ENCODE measurements at regions not wholly inside any gene's neighbourhood (a gene's known extent, or its start where the extent isn't known, plus 50 kb on each side); places are given as distances from the start of the nearest gene placed in this dataset.
"Not testable (repeated sequence)": the region's sequence is repeated elsewhere in the genome, so short reads cannot be mapped to it uniquely, and the experiment has no call there.

DNA sequence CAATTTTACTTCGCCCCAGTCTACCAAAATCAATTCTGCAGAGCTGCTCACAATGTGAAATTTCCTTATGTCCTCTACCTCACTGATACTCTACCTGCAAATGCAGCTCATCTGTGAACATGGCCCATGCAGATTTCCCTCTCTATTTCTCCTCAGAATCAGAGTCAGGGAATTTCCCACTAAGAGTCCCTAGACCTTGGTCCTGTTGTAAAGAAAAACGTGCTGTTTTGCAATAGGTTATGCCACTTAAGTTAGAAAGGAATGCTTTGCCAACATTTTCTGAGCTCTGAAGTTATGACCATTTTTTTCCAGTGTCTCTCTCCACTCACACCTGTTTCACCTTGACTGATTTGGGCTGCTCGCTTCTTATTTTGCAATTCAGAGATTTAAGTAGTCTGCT, 524.0 kb downstream of the TTLL7 start:
- DNase-seq (ENCODE audit: low spot score); POLR2A ChIA-PET (ENCODE audit: low non-redundant PET); H3K27ac ChIP-seq; CTCF ChIA-PET: not testable (repeated sequence)

DNA sequence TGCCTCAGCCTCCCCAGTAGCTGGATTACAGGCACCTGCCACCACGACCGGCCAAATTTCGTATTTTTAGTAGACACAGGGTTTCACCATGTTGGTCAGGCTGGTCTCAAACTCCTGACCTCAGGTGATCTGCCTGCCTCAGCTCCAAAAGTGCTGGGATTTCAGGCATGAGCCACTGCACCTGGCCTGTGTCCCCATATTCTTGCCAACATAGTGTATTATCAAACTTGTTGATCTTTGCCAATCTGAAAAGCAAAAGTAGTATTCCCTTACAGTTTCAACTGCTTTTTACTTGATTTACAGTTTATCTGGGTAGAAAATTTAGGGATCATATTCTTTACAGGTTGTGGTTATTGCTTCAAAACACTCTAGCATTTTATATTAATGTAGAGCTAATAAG, 524.9 kb downstream of the TTLL7 start:
- CTCF ChIA-PET; H3K27ac ChIP-seq; POLR2A ChIA-PET (ENCODE audit: low non-redundant PET); DNase-seq (ENCODE audit: low spot score): not testable (repeated sequence)

DNA sequence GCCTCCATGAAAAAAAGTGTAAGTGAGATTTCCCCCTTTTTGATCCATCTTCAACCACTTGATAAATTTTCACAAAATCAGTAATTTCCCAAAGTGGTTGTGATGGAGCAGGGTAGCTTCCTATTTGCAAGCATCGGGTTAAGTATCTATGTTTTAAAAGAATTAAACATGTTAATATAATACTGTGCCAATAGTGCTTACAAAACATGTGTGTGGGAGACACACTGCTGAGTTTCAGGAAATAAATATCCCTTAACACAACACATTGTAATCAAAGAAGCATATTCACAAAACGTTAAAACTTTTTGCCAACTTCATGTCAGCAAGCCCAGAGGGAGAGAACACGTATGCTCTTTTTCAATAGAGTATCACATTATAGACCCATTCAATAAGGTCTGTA, 526.9 kb downstream of the TTLL7 start:
- CTCF ChIA-PET; H3K27ac ChIP-seq; POLR2A ChIA-PET (ENCODE audit: low non-redundant PET); DNase-seq (ENCODE audit: low spot score): not testable (repeated sequence)

DNA sequence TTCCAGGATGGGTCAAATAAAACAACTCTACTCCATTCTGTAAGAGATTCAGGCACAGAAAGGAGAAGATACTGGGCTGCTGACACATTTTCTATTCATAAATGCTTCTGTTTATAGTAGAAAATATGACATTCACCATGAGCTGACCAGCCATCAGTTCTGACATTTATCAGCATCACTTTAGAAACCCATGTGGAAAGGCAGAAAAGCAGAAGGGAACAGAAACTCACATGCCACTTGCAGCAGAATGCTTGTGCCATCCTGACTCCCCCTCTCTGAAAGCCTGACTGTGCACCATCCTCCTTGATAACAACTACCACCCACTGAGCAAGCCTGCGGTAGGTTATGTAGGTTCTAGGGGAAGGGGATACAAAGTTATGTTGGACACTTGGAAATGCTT, 527.7 kb downstream of the TTLL7 start:
- DNase-seq (ENCODE audit: low spot score); H3K27ac ChIP-seq; CTCF ChIA-PET; POLR2A ChIA-PET (ENCODE audit: low non-redundant PET): not testable (repeated sequence)

DNA sequence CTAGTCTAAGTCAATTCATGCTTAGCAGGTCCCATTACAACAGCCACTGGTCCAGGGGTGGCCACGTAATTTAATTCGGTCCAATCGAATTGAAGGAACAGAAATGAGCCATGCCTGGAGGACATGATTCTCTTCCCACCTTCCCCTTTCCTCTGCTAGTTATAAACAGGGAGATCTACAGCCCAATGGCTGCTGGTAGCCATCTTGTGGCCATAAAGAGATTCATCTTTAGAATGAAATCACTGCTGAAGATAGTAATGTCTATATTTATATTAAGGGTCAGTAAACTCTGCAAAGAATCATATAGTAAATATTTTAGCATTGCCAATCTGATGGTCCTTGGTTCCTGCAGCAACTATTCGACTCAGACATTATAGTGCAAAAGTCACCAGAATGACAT, 530.6 kb downstream of the TTLL7 start:
- H3K27ac ChIP-seq; POLR2A ChIA-PET (ENCODE audit: low non-redundant PET); CTCF ChIA-PET; DNase-seq (ENCODE audit: low spot score): not testable (repeated sequence)

DNA sequence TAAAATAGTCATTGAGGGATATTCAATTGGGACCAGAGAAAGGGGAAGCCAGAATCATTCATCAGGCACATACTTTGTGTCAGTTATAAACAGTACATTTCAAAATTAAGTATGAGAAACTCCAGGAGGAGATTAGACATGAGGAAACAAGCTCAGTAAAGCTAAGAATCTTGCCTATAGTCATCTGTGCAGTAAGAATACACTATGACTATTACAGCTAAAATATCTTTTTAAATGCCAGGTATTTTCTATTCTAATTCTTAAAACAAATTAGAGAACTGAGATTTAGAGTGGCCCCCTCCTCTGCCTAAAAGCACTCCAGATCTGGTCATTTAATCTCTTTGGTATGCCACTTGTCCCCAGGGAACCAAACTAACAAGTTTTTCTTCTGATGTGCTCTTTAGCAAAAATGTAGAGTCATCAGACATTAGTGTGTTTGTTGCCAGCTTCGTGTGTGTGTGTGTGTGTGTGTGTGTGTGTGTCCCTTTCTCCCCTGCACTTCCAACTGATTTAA, 541.1 kb downstream of the TTLL7 start:
- CTCF ChIA-PET; H3K27ac ChIP-seq; DNase-seq (ENCODE audit: low spot score); POLR2A ChIA-PET (ENCODE audit: low non-redundant PET): not testable (repeated sequence)

DNA sequence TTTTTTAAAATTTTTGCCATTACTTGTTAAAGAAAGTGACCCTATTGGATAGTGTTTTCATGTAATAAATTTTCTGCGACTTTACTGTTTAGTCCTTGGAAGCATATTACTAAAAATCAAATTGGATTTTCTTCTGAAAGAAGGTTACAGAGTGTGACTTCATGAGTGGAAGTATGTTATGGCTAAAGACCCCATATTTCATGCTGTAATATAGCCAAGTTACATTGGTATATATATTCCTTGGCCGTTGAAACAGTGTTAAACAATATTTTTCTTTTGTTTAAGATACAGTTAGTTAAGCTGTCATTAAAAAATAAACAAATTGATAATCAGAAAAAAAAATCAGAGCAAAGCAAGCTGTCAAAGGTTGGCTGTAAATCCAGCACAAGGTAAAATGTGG, 541.7 kb downstream of the TTLL7 start:
- H3K27ac ChIP-seq; DNase-seq (ENCODE audit: low spot score); CTCF ChIA-PET; POLR2A ChIA-PET (ENCODE audit: low non-redundant PET): not testable (repeated sequence)

DNA sequence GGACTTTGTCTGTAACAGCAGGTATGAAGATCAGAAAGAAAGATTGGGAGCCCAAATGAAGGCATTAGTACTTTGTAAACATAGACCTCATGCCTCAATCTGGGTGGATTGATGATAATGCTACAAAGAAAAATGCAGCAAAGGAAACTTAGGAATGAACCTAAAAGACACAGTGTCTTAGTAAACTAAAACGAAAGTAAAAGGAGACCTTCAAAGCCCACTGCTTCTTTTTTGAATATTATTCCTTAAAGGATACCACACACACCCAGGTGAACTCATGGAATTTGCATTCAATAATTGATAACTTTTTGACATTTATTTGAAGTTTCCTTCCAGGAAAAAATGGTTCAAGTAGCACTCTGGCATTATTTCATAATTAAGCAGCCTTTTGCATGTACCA, 543.2 kb downstream of the TTLL7 start:
- DNase-seq (ENCODE audit: low spot score); H3K27ac ChIP-seq; POLR2A ChIA-PET (ENCODE audit: low non-redundant PET); CTCF ChIA-PET: not testable (repeated sequence)

DNA sequence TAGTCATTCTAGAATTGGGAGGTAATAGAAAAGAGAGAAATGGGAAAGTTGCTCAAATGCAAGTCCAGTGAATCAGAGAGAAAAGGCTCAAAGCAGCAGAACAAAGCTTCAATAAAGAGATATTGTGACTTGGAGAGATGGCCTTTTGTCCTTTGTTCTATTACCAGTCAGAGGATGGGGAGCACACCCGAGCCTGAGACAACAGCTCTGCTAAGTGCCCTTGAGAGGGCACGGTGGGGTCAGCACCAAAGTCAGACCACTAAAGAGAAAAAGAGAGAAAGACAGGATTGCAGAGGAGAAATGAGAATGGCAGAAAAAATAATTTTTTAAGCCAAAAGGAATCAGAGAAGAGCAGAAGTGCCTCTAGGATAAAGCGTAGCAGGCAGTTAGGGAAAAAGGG, 553.1 kb downstream of the TTLL7 start:
- CTCF ChIA-PET; POLR2A ChIA-PET (ENCODE audit: low non-redundant PET); DNase-seq (ENCODE audit: low spot score); H3K27ac ChIP-seq: not testable (repeated sequence)

DNA sequence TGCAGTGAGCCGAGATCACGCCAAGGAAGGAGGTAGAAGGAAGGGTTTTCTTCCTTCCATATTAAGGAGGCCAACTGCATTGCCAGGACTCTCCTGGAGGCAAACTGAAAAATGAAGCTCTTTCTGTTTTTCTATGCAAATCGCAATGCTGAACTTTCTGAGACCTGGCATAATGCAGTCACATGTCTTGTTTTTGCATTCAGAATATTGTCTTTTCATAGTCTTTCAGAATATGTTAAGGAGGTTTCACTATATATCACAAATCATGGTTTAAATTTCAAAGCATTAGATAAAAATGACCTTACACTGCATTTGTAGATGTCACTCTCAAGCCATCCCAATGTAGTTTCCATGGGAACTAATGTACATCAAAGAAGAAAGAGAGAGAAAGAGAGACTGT, 556.5 kb downstream of the TTLL7 start:
- POLR2A ChIA-PET (ENCODE audit: low non-redundant PET); H3K27ac ChIP-seq; CTCF ChIA-PET; DNase-seq (ENCODE audit: low spot score): not testable (repeated sequence)

DNA sequence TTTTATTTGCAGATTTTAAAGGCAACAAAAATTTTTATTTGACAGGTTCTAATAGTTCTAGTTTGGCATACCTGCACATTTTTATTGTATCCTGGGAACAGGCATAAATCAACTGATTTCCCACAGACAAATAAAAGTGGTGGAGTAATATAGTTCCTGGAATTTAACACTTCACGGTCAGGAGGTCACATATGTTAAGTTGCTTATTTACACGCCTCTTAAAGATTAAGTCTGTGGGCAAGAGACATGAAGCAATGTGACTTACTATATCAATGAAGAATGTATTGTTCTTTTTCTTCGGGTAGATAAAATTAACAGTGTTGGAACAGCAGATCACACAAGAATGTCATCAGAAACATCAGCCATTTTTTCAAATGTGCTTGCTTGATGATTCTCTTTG, 558.3 kb downstream of the TTLL7 start:
- POLR2A ChIA-PET (ENCODE audit: low non-redundant PET), result not testable (repeated sequence)

DNA sequence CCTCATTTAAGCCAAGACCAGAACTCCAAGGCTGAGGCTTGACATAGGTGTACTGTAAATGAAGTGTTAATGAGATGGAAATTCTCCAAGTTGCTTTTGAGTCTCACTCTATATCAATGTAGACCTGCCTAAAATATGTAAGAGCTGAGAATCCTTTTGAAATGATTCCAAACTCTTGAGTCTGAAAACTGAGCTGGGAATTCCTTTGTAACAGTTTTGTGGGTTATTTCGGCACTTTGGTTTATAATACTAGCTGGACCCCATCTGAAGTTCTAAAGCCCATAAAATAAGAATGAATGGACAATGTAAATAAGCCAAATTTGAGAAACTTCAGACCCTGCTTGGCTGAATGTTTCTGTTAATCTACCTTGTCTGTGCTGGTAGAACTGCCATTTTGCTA, 558.9 kb downstream of the TTLL7 start:
- CTCF ChIA-PET; POLR2A ChIA-PET (ENCODE audit: low non-redundant PET); H3K27ac ChIP-seq; DNase-seq (ENCODE audit: low spot score): not testable (repeated sequence)

More for the DNA sequence above, 558.3 kb downstream of the TTLL7 start:
- H3K27ac ChIP-seq; CTCF ChIA-PET; DNase-seq (ENCODE audit: low spot score): not testable (repeated sequence)

DNA sequence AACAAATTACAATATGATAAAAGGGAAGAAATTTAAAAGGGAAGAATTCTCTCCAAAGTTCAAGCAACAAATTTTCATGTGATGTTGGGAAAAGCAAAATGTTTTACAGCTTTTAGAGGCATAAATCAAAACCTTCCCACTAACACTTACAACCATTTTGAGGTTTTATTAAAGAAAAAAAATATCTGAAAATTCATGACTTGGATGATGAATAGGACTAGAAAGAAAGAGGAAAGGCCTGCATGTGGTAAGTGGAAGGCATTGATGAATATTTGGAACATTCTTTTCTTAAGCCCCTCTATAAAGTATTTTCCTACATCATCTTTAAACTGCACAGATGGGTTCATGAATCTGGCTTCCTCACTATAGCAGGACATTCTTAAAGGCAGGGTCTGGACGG, 560.6 kb downstream of the TTLL7 start:
- POLR2A ChIA-PET (ENCODE audit: low non-redundant PET); CTCF ChIA-PET; H3K27ac ChIP-seq; DNase-seq (ENCODE audit: low spot score): not testable (repeated sequence)

DNA sequence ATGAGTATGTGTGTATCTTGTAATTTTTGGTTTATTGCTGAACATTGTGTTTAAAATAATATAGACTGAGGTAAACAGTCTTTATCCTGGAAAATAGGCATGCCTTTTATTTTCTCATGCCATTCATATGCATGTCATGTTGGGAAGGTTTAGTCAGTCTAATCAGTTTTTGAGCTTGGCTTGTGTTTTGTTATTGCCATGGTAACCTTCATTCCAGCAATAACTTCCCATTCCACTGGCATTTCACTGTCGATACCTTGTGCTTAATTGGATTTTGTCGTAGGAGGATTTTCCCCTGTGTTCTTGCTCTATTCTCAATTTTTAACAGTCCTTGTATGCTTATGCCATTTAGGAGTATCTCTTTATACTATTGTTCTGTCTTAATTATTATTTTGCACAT, 563.6 kb downstream of the TTLL7 start:
- POLR2A ChIA-PET (ENCODE audit: low non-redundant PET); CTCF ChIA-PET; H3K27ac ChIP-seq; DNase-seq (ENCODE audit: low spot score): not testable (repeated sequence)

DNA sequence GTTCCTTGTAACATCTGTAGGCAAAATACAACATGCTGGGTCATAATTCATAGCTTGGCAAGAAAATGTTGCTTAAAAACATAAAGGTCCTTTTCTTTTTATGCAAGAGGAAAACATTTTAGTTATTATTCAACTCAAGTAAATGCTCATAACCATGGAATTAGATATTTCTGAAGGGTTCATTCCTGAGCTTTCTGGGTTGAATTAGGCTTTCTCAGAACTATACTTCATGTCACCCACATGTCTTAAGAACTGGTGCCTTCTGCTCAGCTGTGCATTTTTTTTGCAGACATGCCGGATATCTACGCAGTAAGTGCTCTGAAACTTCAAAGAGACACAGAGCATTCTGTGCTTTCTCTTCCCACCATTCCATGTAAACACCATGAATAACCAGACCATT, 571.4 kb downstream of the TTLL7 start:
- CTCF ChIA-PET; DNase-seq (ENCODE audit: low spot score); H3K27ac ChIP-seq; POLR2A ChIA-PET (ENCODE audit: low non-redundant PET): not testable (repeated sequence)

DNA sequence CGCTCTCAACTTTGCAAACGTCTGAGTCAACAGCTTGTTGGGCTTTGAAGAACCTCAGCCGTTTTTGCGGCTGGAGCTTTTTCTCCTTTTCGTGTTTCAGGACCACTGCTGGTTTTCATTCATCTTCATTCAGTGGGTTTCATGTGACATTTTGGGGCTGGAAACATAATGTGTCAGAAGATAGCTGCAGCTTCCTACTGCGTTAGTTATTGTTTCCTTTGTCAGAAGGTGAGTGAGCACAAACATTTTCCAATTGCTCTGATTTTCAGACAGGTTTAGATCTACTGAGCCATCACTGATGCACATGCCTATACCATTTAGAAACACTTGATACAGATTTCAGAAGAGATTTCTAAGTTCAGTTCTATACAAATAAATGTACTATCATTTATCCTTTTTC, 575.5 kb downstream of the TTLL7 start:
- POLR2A ChIA-PET (ENCODE audit: low non-redundant PET); H3K27ac ChIP-seq; CTCF ChIA-PET; DNase-seq (ENCODE audit: low spot score): not testable (repeated sequence)
